Choroid plexus epithelial cell (primary cell): ENCODE measurements at regions not wholly inside any gene's neighbourhood (a gene's known extent, or its start where the extent isn't known, plus 50 kb on each side); places are given as distances from the start of the nearest gene placed in this dataset.

Experiments
- DNase-seq: peaks from one replicate; pipeline ENCODE4 v3.0.0-alpha.2; 2010; ENCODE audit warnings: low read depth
- H3K4me3 ChIP-seq: 2 replicates; pipeline ENCODE4 v1.5.1; 2011; ENCODE audit warnings: low read depth, mild to moderate bottlenecking, control low read depth, low read length, moderate library complexity
- CTCF ChIP-seq: conservative IDR thresholded peaks from 2 replicates; pipeline ENCODE4 v1.5.1; 2011; ENCODE audit warnings: low read depth, mild to moderate bottlenecking, control low read depth, inconsistent platforms, low read length, moderate library complexity

GRCh38 chr10:36202881-36203280 is 560.8 kb upstream of the FZD8 start:
- no peak for DNase-seq
- no peak for TF ChIP-seq CTCF
- H3K4me3 ChIP-seq: no peak overlapping the region

- TF ChIP-seq CTCF: no peak
- DNase-seq: no peak
- H3K4me3 ChIP-seq: no peak overlapping the region
Measured at GRCh38 chr10:36200577-36200976, 558.5 kb upstream of the FZD8 start.

- no peak for DNase-seq
- no peak overlapping the region for H3K4me3 ChIP-seq
- TF ChIP-seq CTCF: no peak
Measured at GRCh38 chr10:36198322-36198721, 556.2 kb upstream of the FZD8 start.

GRCh38 chr10:36195364-36195763 is 553.3 kb upstream of the FZD8 start:
- H3K4me3 ChIP-seq: no peak overlapping the region
- no peak for DNase-seq
- TF ChIP-seq CTCF: no peak

- DNase-seq: no peak
- no peak for TF ChIP-seq CTCF
- H3K4me3 ChIP-seq: no peak overlapping the region
Measured at GRCh38 chr10:36194276-36194675, 552.2 kb upstream of the FZD8 start.

GRCh38 chr10:36191009-36191408 is 548.9 kb upstream of the FZD8 start:
- TF ChIP-seq CTCF: no peak
- H3K4me3 ChIP-seq: no peak overlapping the region
- DNase-seq: no peak

- no peak for TF ChIP-seq CTCF
- H3K4me3 ChIP-seq: no peak overlapping the region
- DNase-seq: no peak
Measured at GRCh38 chr10:36188461-36188860, 546.4 kb upstream of the FZD8 start.
